ENCODE measurements at regions not wholly inside any gene's neighbourhood (a gene's known extent, or its start where the extent isn't known, plus 50 kb on each side); places are given as distances from the start of the nearest gene placed in this dataset.
"Not testable (repeated sequence)": the region's sequence is repeated elsewhere in the genome, so short reads cannot be mapped to it uniquely, and the experiment has no call there.

DNA sequence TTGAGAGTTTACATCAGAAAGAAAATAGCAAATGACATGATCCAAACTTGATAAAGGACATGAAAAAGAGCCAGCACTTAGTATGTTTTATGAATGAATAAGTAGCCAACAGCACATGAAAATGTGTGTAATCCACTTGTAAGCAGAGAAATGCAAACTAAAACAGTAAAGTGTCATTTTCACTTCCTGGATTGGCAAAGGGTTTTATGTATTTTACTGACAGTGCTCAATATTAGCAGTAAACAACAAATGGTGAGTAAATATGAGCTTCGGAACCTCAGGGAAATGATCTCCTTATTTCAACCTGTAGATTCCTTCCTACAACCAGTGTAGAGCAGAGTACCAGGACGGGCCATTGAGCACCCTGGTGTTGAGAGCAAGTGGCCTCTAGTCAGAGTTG lies 153.8 kb upstream of the PDCD2 start:
- not testable (repeated sequence) for DNase-seq; H3K4me3 Mint-ChIP-seq (ENCODE audit: unreplicated experiment); H3K36me3 Mint-ChIP-seq (ENCODE audit: unreplicated experiment); H3K4me1 Mint-ChIP-seq (ENCODE audit: low read depth, unreplicated experiment); H3K27ac Mint-ChIP-seq (ENCODE audit: unreplicated experiment); H3K9me3 Mint-ChIP-seq (ENCODE audit: unreplicated experiment); H3K27me3 Mint-ChIP-seq (ENCODE audit: unreplicated experiment)

DNA sequence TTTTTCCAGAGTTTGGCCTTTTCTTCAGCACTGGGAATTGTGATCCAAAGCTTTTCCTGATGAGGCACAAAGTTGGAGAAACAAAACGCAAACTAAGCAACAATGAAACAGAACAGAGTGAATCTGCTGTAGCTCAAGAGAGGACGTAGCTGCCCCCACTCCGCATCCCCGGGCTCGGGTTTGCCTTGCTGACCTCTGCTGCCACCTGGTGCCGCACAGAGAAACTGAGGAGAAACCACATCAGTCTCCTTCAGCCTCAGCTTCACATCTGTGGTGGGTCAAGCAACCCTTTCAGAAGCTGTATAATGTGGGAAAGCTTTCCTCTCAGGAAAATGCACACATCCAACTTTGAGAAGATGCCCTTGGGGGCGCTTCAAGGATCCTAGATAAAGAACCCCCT lies 151.9 kb upstream of the PDCD2 start:
- not testable (repeated sequence) for H3K9me3 Mint-ChIP-seq (ENCODE audit: unreplicated experiment); H3K27me3 Mint-ChIP-seq (ENCODE audit: unreplicated experiment); H3K36me3 Mint-ChIP-seq (ENCODE audit: unreplicated experiment); DNase-seq; H3K4me3 Mint-ChIP-seq (ENCODE audit: unreplicated experiment); H3K27ac Mint-ChIP-seq (ENCODE audit: unreplicated experiment); H3K4me1 Mint-ChIP-seq (ENCODE audit: low read depth, unreplicated experiment)

DNA sequence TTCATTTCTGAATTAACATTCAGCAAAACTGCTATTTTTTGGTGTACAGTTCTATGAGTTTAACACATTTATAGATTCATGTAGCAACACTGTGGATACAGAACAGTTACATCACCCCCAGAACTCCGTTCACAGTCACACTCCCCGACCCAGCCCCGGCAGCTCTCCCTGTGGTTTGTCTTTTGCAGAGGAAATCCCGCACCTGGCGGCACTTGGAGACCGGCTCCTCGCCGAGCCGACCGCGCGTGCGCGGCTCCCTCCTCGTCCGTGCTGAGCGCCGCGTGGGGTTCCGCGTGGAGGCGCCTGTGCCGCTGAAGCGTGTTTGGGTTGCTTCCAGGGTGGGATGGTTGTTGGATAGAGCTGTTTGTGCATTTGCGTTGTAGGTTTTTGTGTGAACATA lies 132.6 kb upstream of the PDCD2 start:
- H3K9me3 Mint-ChIP-seq (ENCODE audit: unreplicated experiment); H3K27me3 Mint-ChIP-seq (ENCODE audit: unreplicated experiment): not testable (repeated sequence)
- peak; percentile 26 for DNase-seq

GRCh38 chr6:170712702-170713101 lies 128.3 kb upstream of the PDCD2 start:
- H3K4me1 Mint-ChIP-seq (ENCODE audit: low read depth, unreplicated experiment); H3K4me3 Mint-ChIP-seq (ENCODE audit: unreplicated experiment); H3K36me3 Mint-ChIP-seq (ENCODE audit: unreplicated experiment); H3K27me3 Mint-ChIP-seq (ENCODE audit: unreplicated experiment); DNase-seq; H3K27ac Mint-ChIP-seq (ENCODE audit: unreplicated experiment); H3K9me3 Mint-ChIP-seq (ENCODE audit: unreplicated experiment): not testable (repeated sequence)

More for the DNA sequence above, 132.6 kb upstream of the PDCD2 start:
- not testable (repeated sequence) for H3K4me3 Mint-ChIP-seq (ENCODE audit: unreplicated experiment); H3K4me1 Mint-ChIP-seq (ENCODE audit: low read depth, unreplicated experiment); H3K27ac Mint-ChIP-seq (ENCODE audit: unreplicated experiment); H3K36me3 Mint-ChIP-seq (ENCODE audit: unreplicated experiment)

DNA sequence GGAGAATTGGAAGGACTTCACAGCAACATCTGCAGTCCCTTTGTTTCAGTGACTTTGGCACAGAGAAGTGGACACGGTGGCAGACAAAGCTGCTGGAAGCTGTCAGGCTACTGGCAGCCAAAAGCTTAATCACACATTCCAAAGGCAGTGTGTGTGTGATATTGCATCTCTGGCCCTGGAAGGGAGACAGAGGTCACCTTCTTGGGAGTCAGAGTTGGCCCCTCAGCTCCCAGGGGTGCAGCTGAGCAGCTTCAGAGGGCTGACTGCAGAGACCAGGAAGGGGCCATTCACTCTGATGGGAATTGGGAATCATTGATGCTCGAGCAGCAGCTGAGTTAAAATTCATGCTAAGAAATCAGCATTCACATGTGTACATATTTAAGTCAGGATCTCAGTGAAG lies 115.7 kb upstream of the PDCD2 start:
- not testable (repeated sequence) for H3K9me3 Mint-ChIP-seq (ENCODE audit: unreplicated experiment); H3K36me3 Mint-ChIP-seq (ENCODE audit: unreplicated experiment); H3K4me1 Mint-ChIP-seq (ENCODE audit: low read depth, unreplicated experiment); H3K4me3 Mint-ChIP-seq (ENCODE audit: unreplicated experiment); H3K27me3 Mint-ChIP-seq (ENCODE audit: unreplicated experiment); DNase-seq; H3K27ac Mint-ChIP-seq (ENCODE audit: unreplicated experiment)
